ENCODE measurements at regions not wholly inside any gene's neighbourhood (a gene's known extent, or its start where the extent isn't known, plus 50 kb on each side); places are given as distances from the start of the nearest gene placed in this dataset.

DNA sequence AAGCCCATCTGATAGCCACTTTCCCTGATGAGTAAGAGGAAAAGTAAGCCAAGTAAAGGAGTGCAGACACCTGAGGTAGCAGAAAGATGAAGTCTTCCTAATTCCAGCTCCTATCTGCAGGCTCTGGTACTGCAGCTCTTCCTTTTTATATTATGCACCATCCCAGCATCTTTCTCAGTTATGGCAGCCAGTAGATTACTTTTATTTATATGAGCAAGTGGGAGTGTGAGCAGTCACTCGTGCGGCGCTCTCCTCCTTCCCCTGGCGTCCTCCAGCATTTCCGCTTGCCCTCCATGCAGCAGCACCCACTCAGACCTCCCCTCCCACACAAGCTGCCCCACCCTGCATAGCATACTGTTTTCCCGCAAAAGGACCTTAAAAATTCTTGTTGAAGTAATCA is 465.9 kb upstream of the DPPA4 start:
- TF ChIP-seq GATA3 (IDR thresholded peaks at IDR 0.05; ENCODE audit: low read depth, low read length): no peak
- TF ChIP-seq GATA2 (IDR thresholded peaks at IDR 0.05; ENCODE audit: low read depth, low read length): no peak

Data from SH-SY5Y (cell line).